Nephron progenitor cell (in vitro differentiated cells): ENCODE measurements at regions not wholly inside any gene's neighbourhood (a gene's known extent, or its start where the extent isn't known, plus 50 kb on each side); places are given as distances from the start of the nearest gene placed in this dataset.

ENCODE experiments used
- DNase-seq: peaks from one replicate; pipeline ENCODE4 v3.0.0; 2021
- H3K27ac Mint-ChIP-seq: 2 replicates; pipeline ENCODE4 v1.8.0; 2021; ENCODE audit warnings: mild to moderate bottlenecking, moderate library complexity, mixed read lengths
- H3K27me3 Mint-ChIP-seq: 2 replicates; pipeline ENCODE4 v1.8.0; 2021; ENCODE audit warnings: mild to moderate bottlenecking, low read depth, mixed read lengths; ENCODE audit not compliant: poor library complexity
- H3K36me3 Mint-ChIP-seq: 2 replicates; pipeline ENCODE4 v1.8.0; 2021; ENCODE audit warnings: low read depth, mixed read lengths
- H3K4me1 Mint-ChIP-seq: 2 replicates; pipeline ENCODE4 v1.8.0; 2021; ENCODE audit warnings: mixed read lengths
- H3K4me3 Mint-ChIP-seq: 2 replicates; pipeline ENCODE4 v1.8.0; 2021; ENCODE audit warnings: mild to moderate bottlenecking, moderate library complexity, mixed read lengths
- H3K9me3 Mint-ChIP-seq: 2 replicates; pipeline ENCODE4 v1.8.0; 2021; ENCODE audit warnings: mild to moderate bottlenecking, moderate library complexity, mixed read lengths
- CTCF ChIP-seq: fragments of 200-600 bp; sonication (generic); IDR thresholded peaks from 2 replicates; pipeline ENCODE4 v1.5.0; 2021; ENCODE audit warnings: antibody characterized with exemption

GRCh38 chr7:96449094-96449493, 127.2 kb upstream of the SLC25A13 start:
- H3K4me1 Mint-ChIP-seq: no peaks in the 10 kb centered on the region
- TF ChIP-seq CTCF: no peak
- no peak overlapping the region for H3K4me3 Mint-ChIP-seq
- no peaks in the 10 kb centered on the region for H3K36me3 Mint-ChIP-seq
- no peak overlapping the region for H3K27ac Mint-ChIP-seq
- peaks cover 5% of the 10 kb centered on the region for H3K27me3 Mint-ChIP-seq
- no peak for DNase-seq
- H3K9me3 Mint-ChIP-seq: no peaks in the 10 kb centered on the region

GRCh38 chr7:96447109-96447645, 125.3 kb upstream of the SLC25A13 start:
- Mint-ChIP-seq H3K4me3 (no peak overlapping the region), H3K27ac (no peak overlapping the region), H3K36me3 (no peaks in the 10 kb centered on the region), H3K4me1 (no peaks in the 10 kb centered on the region), H3K9me3 (no peaks in the 10 kb centered on the region), H3K27me3 (peaks cover 8% of the 10 kb centered on the region)
- no peak for DNase-seq
- TF ChIP-seq CTCF: no peak

- no peak overlapping the region for H3K4me3 Mint-ChIP-seq
- no peaks in the 10 kb centered on the region for H3K9me3 Mint-ChIP-seq
- TF ChIP-seq CTCF: no peak
- H3K27me3 Mint-ChIP-seq: peaks cover 4% of the 10 kb centered on the region
- no peak overlapping the region for H3K27ac Mint-ChIP-seq
- no peak for DNase-seq
- no peaks in the 10 kb centered on the region for H3K36me3 Mint-ChIP-seq
- no peaks in the 10 kb centered on the region for H3K4me1 Mint-ChIP-seq
Measured at GRCh38 chr7:96441436-96442084, 119.7 kb upstream of the SLC25A13 start.

GRCh38 chr7:96440328-96440727, 118.4 kb upstream of the SLC25A13 start:
- Mint-ChIP-seq H3K36me3 (no peaks in the 10 kb centered on the region), H3K27ac (no peak overlapping the region), H3K4me3 (no peak overlapping the region), H3K4me1 (no peaks in the 10 kb centered on the region), H3K27me3 (peaks cover 3% of the 10 kb centered on the region), H3K9me3 (peaks cover under 1% of the 10 kb centered on the region)
- TF ChIP-seq CTCF: no peak
- no peak for DNase-seq

GRCh38 chr7:96436880-96437279, 115.0 kb upstream of the SLC25A13 start:
- Mint-ChIP-seq H3K36me3 (no peaks in the 10 kb centered on the region), H3K27me3 (no peaks in the 10 kb centered on the region), H3K4me3 (no peak overlapping the region), H3K9me3 (peaks cover 7% of the 10 kb centered on the region), H3K4me1 (no peaks in the 10 kb centered on the region), H3K27ac (no peak overlapping the region)
- TF ChIP-seq CTCF: no peak
- no peak for DNase-seq

GRCh38 chr7:96430356-96430755, 108.5 kb upstream of the SLC25A13 start:
- Mint-ChIP-seq H3K9me3 (peaks cover 7% of the 10 kb centered on the region), H3K27me3 (no peaks in the 10 kb centered on the region), H3K4me1 (peaks cover 15% of the 10 kb centered on the region), H3K4me3 (no peak overlapping the region), H3K36me3 (no peaks in the 10 kb centered on the region), H3K27ac (no peak overlapping the region)
- TF ChIP-seq CTCF: no peak
- DNase-seq: no peak
